Ammon's horn (tissue), 1 donor: ENCODE measurements at regions not wholly inside any gene's neighbourhood (a gene's known extent, or its start where the extent isn't known, plus 50 kb on each side); places are given as distances from the start of the nearest gene placed in this dataset.

Source experiments
- DNase-seq: peaks from one replicate; pipeline ENCODE4 v3.0.0-alpha.2; 2016; ENCODE audit warnings: low spot score

DNA sequence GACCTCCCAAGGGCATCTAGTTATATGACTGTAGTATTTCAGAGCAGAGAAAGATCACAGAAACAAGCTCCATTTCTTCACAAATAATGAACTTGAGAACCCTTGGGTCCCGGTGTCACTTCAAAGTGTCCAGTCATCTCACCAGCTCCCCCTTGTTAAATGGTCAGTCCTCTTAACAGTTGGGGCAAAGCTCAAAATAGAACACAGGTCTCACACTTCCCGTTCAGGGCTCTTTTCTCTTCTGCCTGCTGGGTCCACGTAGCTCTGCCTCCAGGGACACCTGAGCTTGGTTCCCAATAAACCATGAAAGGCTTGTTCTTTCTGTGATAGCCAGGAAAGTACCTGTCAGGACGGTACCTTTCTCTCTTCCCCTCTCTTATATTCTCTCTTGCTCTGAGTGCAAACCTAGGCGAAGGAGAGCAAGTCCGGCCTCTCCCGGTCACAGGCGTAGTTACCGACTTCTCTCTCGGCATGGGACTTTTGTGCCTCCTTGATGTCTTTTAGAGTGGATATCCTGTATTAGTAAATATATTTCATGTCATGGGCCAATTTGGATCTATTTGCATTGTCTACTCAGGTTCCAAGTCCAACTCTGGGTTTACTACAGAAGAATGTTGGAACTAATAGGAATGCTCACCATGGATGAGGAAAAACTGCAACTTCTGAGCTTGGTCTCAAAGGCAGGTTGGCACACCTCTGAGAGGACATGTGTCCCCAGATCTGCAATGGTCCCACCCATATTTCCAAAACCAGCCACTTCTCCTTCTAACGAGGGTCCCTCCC lies 118.8 kb upstream of the PARP11 start:
- no peak for DNase-seq

DNA sequence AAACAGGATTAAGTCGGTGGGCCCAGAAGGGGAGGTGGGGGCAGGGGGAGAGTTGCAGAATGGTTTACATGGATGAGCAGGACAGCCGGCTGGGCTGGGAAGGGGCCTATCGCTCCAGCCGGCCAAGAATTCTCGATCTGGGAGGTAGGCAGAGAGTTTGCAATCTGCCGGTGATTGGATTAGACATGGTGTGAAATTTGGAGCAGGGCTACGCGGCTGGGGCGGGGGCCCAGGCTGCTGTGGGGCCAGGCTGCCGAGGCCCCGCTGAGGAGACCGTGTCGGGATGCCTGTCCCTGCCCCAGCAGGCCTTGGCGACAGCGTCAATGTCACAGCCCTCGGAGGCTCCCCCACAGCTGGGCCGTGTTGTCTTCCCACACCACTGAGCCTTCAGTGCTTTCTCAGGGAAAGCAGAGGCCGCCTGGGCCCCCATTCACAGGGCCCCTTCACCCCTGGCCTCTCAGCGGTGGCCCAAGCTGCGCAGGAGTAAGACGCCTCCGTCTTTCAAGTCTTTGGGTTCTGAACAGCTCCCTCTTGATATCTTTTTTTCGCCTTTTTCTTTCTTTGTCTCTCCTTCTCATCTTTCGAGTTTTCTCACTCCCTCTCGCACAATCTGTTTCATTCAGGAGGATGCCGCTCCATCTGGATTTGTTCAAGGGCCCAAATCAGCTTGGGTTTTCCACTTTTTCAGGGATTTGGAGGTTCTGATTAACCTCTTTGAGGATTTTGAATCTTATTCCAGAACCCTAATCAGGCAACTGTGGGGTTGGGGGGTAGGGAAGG lies 117.5 kb upstream of the PARP11 start:
- DNase-seq = no peak

DNA sequence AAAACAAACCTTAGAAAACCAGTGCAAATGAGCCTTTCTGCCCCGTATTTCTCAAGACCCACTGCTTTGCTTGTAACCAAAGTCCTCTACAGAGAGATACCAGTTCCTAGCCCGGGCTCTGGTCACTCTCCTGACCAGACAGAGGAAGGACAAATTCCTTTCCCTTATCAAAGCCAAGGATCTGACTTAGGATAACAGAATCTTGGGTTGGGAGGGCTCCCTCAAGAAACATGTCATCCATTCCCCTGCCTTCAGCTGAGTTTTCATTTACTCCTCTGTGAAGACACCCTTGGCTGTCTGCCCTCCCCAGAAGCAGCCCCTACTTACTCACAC lies 116.0 kb upstream of the PARP11 start:
- no peak for DNase-seq

DNA sequence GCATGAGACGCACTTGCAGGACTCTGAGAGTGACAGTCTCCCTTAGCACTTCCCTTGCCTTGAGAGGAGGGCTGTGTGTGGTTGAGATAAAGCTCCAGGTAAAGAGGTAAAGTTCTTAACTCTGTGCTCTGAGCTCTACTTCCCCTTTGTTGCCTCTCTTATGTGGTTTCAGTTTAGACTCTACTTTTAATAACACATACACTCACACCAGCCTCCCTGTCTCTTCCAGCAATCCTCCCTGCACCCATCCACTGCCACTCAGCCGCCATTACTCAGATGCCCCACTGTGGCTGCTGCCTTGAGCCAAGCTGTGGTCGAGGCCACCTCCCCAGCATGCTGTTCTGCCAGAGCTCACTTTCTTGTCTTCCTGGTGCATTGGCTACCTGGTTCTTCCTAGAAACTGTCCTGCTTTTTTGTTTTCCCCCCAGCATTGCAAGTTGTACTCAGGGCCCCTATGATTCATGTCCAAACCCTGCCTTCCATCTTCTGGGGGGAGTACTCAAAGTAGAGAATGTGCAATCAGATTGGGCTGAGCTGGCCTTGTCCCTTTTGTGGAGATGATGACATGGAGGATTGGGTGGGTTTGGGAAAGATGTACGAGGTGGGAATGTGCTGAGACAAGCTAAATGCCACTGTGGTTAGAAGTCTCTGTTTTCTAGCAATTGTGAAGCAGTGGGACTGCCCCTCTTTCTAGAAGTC lies 115.5 kb upstream of the PARP11 start:
- DNase-seq = no peak

DNA sequence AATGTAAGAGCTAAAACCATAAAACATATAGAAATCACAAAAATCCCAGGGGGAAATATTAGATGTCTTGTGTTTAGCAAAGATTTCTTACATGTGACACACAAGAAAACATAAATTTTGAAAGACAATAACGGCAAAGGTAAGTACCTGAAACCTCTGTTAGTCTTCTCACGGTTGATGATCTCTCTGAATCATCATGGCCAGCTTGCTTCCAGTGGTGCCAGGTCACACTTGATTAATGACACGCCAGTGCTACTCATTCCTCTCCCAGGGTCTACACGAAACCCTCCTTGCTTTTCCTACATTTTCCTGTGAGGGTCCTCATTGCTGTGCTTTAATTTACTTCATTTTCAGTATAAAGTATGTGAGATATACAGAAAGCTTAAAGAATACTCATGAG lies 114.4 kb upstream of the PARP11 start:
- DNase-seq = no peak

DNA sequence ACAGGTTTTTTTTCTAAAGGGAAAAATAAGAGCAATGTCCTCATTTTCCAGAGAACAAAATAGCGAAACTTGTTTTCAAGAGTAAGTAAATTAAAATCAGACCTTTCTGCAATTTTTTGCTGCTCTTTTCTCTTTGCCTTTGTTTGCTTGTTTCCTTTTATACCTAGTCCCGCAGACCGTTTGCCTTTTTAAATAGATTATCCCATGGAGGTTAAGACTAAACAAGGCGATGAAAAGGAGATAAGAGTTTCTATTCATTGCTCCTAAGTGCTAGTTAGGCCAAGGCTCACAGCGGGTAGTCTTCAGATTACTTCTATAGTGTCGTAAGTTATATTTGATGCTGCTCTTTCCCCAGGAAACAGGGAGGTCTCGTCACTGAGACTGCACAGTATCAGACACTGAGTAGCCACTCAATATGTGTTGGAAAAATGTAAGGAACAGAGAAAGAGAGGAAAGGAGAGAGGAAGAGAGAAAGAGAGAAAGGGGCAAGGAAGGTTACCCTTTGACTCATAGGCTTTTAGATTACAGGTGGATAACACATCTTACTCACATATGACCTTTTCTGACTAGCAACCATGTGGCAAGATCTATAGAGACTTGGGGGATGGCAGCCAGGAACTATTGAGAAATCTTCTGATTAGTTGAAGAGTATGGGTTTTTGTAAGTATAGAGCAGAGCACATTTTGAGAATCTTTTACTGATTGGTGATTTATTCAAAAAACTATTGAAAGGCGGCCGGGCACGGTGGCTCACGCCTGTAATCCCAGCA lies 107.5 kb upstream of the PARP11 start:
- no peak for DNase-seq

DNA sequence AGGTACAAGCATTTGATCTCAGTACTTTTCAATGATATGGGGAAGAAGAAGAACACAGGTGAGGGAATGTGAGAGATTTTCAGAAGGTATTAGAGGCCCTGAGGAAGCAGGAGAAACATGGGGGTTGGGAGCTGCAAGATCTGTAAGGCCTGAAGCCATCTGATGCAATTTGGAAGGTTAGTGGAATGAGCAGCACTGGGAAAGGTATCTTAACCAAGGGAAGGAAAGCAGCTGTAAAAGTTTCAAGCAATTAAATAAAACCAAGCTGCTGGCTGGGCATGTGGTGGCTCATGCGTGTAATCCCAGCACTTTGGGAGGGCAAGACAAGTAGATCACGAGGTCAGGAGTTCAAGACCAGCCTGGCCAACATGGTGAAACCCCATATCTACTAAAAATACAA lies 104.4 kb upstream of the PARP11 start:
- DNase-seq = no peak

DNA sequence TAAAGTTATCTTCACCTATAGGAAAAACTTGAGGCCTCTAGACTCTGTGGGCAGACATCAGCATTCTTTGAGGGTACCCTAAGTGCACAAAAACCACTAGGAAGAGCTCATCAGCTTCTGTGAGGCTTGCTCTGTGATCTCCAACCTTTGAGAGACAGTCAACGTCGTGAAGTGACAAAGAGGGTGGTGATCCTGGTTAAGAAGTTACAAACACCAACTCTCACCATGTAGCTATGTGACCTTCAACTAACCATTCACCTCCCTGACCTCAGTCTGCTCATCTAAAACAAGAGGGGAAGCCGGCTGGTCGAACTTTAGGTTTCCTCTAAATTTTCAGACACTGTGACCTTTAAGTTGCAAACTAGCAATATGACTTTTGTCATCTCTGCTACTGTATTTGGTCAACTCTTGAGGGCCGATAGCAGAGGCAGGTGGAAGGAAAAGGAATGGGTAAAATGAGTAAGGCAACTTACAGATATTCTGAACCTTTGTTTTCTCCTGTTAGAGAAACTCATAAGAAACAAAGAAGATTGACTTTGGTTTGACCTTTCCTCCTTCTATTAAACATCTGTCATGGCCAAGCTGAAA lies 103.2 kb upstream of the PARP11 start:
- DNase-seq = no peak

DNA sequence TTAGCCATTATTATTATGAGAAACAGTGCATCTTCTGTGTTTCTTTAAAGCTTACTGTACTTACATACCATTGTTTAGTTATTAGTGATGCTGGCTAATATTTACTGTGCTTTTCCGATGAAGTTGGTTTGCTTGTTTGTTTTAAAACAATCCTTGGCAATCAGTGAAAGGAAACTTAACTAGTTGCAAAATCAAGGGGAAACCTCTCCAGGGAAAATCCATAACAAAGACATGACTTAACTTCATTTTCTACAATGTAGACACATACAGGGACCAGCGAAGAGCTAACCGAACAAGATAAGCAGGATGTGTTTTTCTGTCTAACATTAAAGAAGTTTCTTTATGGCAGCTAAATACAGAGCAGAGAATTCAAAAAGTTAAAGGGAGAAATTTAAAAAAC lies 102.5 kb upstream of the PARP11 start:
- DNase-seq = no peak

DNA sequence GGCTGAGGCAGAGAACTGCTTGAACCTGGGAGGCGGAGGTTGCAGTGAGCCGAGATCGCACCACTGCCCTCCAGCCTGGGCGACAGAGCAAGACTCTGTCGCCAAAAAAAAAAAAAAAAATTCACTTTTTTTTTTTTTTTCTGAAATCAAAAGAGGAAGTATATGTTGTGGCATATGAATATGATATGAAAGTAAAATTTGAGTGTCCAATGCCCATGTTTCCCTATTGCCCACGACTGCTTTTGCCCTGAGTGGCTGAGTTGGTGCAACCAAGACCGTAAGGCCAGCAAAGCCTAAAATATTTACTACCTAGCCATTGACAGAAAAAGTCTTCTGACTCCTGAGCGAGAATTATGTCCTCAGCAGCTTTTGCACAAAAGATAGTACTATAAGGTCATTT lies 101.7 kb upstream of the PARP11 start:
- DNase-seq = no peak

DNA sequence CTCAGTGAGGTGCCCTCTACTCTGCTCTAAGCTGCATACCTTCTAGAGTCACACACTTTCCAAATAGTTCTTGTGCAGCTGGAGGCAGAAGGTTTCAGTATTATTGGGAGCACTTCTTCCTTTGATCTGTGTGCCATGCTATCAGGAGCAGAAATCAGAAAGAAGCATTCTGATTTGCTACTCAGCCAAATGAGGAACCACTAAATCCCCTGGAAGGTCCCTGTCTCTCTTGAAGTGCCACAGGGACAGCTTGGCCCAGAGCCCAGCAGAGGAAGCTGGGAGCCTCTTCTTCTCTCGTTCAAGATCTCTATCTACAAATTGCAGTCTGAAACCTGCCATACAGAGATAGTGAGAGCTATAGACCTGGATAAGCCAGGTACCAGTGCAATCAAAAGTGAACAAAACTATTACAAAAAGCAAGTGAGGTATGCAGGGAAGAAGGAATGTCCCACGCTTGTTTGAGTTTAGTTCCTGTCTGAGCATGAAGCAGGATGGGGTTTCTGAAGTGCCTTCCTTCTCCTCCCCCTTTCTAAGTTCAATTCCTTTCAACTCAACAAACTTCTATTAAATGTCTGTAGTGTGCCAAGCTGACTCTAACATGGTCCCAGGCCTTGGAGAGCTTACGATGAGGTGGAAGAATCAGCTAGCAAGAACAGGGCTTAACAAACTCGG lies 100.9 kb upstream of the PARP11 start:
- peak; percentile 27 for DNase-seq

DNA sequence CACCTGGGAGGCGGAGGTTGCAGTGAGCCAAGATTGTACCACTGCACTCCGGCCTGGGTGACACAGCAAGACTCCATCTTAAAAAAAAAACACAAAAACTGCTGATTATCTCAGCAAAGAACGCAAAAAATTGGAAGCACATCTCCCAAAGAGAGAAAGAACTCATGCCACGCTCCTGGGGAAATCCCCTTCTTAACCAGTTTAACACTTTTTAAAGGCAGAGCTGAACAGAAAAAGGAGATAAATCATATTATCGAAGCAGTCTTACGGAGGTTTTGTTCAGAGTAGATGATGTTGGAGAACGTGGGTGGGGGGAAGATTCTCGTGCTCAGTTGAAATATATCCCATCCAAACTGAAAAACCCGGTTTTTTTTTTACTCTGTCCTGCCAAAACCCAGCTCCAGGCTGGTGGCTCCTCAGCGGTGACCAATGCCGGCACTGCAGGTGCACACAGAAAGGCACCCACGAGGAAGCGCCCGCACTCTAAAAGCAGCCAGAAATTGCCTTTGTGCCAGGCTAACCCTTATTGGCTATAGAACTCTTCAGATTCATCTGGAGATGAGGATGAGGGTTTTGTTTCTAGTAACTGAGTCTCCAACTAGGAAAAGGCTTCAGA lies 100.2 kb upstream of the PARP11 start:
- DNase-seq = no peak

DNA sequence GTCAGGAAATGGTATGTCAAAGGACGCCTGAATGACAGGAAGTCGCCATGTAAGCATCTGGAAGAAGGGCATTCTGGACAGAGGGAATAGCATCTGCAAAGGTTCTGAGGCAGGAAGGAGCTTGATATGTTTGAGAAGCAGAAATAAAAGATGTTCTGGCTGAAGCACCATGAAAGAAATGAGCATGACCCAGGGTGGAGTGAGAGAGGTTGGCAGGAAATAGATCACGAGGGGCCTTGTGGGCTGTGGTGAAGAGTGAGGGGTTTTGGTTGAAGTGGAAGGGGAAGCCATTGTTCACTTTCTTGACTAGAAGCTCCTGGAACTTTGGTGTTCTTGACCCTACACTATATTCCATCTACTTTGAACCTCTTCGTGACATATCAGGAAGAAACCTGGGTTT lies 99.4 kb upstream of the PARP11 start:
- DNase-seq = no peak

DNA sequence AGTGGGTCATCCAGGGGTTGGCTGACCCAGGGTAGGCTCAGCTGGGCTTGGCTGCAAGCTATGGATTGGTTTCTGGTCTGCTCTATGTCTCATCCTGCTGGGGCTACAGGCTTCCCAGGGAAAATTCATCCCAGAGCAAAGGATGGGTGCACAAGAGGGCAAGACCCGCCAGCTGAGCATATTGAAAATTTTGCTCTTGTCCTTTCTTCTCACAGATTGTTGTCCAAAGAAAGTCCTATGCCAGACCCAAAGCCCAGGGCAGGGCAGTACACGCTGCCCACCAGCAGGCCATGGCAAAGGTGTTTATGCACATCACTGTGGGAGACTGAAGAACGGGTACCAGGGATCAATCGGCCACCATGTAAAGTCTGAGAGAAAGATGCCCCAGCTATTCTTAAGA lies 95.3 kb upstream of the PARP11 start:
- no peak for DNase-seq

DNA sequence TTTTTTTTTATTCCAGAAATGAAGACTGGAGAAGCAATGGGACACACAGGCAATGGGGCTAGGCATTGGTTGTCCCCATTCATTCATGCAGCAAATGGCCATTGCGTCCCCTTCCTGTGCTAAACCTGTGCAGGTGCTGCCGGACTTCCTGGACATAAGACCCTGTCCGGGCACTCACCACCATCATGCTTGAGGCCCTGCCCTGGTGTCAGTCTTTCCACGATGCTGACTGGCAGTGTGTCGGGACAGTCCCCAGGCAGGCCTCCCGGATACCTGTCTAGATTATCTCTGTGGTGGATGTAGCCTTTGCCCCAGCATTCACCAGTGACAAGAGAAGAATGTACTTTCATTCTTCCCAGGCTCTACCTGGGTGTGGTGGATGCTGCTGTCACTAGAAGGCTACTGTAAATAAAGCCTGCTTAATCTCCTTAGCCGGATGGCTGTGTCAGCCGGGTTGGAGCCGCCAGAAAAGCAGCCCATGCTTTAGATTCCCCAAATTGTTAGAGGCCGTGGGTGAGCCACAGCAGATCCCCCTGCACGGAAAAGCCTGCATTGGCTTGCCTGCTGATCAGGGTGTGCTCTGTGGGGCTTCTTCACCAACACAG lies 94.5 kb upstream of the PARP11 start:
- DNase-seq = no peak

DNA sequence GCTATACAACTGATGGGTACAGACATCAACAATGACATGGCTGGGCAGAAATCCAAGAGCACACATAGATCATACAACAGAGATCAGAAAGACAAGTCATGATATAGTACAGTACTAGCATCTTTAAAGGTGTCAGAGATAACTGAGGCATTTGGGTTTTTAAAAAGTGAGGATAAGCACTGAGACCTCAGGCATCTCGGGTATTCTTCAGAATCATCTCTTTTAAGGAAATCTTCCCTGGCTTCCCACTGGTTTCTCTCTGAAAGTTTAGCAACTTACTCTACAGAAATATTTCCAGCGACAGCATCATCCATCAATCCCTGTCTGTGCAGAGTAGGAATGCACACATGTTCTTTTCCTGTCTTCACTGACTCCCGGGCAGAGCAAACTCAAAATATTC lies 93.2 kb upstream of the PARP11 start:
- no peak for DNase-seq

DNA sequence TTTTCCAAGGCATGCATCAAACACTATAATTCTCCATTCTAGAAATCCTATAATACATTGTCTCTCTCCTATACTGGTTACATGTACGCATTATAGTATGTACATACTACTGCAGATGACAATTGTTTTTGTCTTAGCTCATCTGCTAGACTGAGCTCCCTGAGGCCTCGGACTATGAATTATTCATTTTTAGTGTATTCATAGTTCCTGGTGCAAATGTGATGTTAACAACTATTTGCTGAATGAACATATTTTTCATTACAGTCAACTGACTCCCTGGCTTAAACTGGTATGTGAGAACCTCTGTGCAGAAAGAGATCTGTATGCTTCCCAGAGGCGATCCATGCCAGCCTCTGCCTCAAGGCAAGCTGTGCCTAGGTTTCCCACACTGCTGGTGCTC lies 91.8 kb upstream of the PARP11 start:
- no peak for DNase-seq

DNA sequence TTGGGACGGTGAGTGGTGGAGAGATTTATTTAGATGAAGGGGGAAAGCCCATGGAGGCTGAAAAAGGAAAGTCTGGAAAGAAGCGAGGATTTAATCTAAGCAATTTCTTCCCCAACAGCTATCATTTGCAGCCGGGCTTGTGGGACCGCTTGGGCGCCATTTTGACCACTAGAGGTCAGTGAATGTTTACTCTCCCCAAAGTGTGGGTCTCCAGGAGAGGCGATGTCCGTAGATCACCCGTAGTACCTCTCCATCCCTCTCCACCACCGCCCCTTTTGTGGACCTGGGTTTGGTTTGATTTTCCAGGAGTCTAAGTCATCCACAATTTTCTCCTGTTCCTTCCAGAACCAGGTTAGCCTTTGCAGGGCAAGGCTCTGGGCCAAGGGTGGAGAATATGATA lies 91.2 kb upstream of the PARP11 start:
- DNase-seq = no peak

DNA sequence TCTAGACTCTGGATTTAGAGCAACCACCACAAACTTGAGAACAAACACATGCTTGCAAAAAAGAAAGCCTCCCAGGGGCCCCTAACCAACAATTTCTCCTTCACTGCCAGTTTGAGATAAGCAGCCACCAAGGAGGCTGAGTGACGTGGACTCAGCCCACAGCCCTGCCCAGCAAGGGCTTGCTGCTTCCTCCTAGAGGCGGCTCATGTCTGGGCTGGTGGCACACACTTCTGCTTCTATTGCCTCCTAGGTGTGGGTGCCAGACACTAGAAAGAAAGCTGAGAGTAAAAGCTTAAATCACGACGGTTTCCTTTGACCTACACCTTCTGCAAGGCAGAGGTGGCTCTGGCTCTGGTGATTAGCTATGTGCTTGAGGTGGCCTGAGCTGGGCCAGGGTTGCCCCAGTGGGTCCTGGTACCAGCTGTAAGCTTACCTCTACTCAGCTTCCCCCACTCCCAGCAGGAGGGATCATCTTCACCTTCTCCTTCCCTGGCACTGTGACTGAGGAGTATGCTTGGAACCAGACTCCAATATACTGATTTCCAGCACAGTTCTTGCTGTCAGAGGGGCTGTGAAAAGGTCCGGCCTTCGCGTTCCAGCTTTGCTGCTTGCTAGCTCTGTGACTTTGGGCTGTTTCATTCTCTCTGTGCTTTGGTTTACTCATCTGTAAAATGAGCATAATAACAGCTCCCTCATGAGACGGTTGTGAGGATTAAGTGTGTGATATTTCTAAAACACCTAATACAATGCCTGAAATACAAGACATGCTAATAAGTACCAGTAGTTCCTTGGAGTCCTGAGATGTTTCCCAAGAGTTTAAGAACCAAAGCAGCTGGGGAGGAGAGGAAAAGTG lies 89.7 kb upstream of the PARP11 start:
- peak; percentile 14 for DNase-seq

DNA sequence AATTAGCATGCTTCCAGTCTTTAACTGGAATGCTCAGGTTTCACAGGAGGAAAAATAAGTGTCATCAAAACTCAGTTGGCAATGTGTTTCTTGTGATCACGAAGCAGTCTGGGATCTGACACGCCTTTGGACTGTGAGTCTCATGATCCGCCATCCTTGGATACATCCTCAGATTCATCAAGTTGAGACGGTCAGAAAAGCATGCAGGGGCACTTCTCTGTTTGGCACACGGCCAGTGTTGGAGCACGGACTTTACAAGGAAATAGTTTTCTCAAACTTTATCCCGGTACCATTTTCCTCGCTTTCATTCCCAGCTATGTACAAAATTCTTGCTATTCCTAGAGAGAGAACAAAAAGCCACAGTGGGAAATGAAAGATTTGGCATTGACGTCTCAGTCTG lies 88.4 kb upstream of the PARP11 start:
- no peak for DNase-seq
